Pancreas (tissue), 10 donors: ENCODE measurements at regions not wholly inside any gene's neighbourhood (a gene's known extent, or its start where the extent isn't known, plus 50 kb on each side); places are given as distances from the start of the nearest gene placed in this dataset.

Experiments used
- ATAC-seq, 4 donors: fragments of 200-7000 bp; cut with Tn5 transposase; one replicate each; pipeline versions ENCODE4 v1.8.0 to v1.9.1; 2020; ENCODE audit warnings: mild to moderate bottlenecking in 4 of 4, moderate library complexity in 4 of 4
- DNase-seq, 6 donors: peaks; one replicate each; pipeline ENCODE4 v3.0.0-alpha.2; 2020
- FAIRE-seq: peaks from 2 replicates; lab custom pipeline; 2012; peaks lifted over from hg19 to GRCh38; lab: Jason Lieb, UNC
- H3K27ac ChIP-seq, 4 donors: fragments of 200-600 bp; sonication (generic); 1 replicate in 3 of 4; 2 replicates in 1 of 4; pipeline versions ENCODE4 v1.5.0 to v1.8.0; 2020
- H3K27me3 ChIP-seq, 4 donors: fragments of 200-600 bp; one replicate each; pipeline ENCODE4 v1.8.0; 2021
- H3K36me3 ChIP-seq, 3 donors: fragments of 200-600 bp; sonication (generic) in 1 of 3; one replicate each; pipeline versions ENCODE4 v1.5.0 to v1.8.0; 2020 to 2021
- H3K4me1 ChIP-seq, 3 donors: fragments of 200-600 bp; one replicate each; pipeline ENCODE4 v1.8.0; 2021
- H3K4me3 ChIP-seq, 4 donors: fragments of 200-600 bp; sonication (generic) in 2 of 4; one replicate each; pipeline versions ENCODE4 v1.5.0 to v1.8.0; 2020 to 2021
- H3K9me3 ChIP-seq, 4 donors: fragments of 200-600 bp; one replicate each; pipeline ENCODE4 v1.8.0; 2021
- WGBS, 2 donors: extraction: QIAGEN DNeasy Blood & Tissue Kit; methylation state at CpG; one replicate each; pipeline ENCODE4 v1.1.7; 2013; 5-methylcytosine and 5-hydroxymethylcytosine counted together
- intact Hi-C, 3 donors: fragments of 100-400 bp; cut with DNase I; formaldehyde crosslinking; loops; one replicate each; pipeline versions ENCODE4 v1.11.1 to v1.14.2; 2022
- TF ChIP-seq, protein P1 (sequence below), 4 donors: fragments of 200-600 bp; sonication (generic) in 3 of 4; IDR thresholded peaks; one replicate each; pipeline versions ENCODE4 v1.5.0 to v1.8.0; 2021; ENCODE audit warnings: antibody characterized with exemption in 4 of 4
- donor health status: healthy with polysubstance abuse.
- donor health status: DM: no; HTN: no; CAD: no; lungs with moderate emphysema.
- donor health status: DM: no; HTN: no; CAD: no.
- donor health status: control.
- donor health status: control.
- donor health status: Bipolar disorder and iron deficiency.
- donor health status: DM: yes; HTN: yes; CAD: no.
- donor health status: DM: no; HTN: no; CAD: no.
- donor health status: DM: no; HTN: no; CAD: no.
- donor health status: DM: yes; HTN: yes; CAD: no.

DNA sequence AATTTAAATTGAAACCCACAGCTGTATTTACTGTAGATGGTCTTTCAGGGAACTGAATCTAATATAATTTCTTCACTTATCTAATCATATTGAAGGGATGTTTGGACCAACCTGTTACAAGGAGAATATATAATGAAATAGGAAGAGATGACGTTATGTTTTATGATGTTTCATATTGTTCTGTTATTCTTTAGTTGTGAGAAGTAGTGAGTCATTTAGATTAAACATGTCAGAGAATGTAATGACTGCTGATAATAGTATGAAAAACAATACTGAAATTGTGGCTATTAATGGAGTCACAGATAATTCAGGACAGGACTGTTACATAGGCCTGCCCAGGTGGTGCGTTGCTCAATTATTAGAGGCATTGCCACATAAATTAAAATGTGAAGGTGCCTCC, 1993.4 kb downstream of the EFNA5 start:
- no peak for FAIRE-seq
- intact Hi-C loops, result no loop called here
- DNase-seq, result no peak
- H3K4me1 ChIP-seq, result no peaks in the 10 kb centered on the region
- no peak overlapping the region for H3K4me3 ChIP-seq
- H3K36me3 ChIP-seq, result no peaks in the 10 kb centered on the region
- TF ChIP-seq, protein P1, sequence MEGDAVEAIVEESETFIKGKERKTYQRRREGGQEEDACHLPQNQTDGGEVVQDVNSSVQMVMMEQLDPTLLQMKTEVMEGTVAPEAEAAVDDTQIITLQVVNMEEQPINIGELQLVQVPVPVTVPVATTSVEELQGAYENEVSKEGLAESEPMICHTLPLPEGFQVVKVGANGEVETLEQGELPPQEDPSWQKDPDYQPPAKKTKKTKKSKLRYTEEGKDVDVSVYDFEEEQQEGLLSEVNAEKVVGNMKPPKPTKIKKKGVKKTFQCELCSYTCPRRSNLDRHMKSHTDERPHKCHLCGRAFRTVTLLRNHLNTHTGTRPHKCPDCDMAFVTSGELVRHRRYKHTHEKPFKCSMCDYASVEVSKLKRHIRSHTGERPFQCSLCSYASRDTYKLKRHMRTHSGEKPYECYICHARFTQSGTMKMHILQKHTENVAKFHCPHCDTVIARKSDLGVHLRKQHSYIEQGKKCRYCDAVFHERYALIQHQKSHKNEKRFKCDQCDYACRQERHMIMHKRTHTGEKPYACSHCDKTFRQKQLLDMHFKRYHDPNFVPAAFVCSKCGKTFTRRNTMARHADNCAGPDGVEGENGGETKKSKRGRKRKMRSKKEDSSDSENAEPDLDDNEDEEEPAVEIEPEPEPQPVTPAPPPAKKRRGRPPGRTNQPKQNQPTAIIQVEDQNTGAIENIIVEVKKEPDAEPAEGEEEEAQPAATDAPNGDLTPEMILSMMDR (IDR thresholded peaks at IDR 0.05), result no peak
- H3K9me3 ChIP-seq, result no peaks in the 10 kb centered on the region
- ATAC-seq, result no peak
- 59 to 70% methylated on average over 2 of the region's 2 CpGs for WGBS, 2 donors
- H3K27me3 ChIP-seq, result no peaks in the 10 kb centered on the region
- no peak overlapping the region for H3K27ac ChIP-seq

DNA sequence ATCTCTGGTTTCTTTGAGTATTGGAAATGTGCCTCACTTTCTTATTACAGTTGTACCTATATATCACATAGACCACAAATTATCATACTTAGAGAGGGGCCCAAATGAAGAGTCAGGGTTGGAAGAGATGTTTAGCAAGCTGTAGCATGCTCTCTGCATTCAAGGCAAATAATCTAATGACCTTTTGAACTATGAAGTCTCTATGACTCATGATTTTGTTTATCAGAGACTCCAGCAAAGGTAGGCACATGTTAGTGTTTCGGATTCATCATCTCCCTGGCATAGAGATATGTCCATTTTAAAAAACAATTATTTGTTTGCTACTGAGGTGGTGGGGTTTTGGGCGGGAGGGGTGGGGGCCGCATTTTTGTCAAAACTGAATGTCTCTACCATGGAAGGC, 2000.1 kb downstream of the EFNA5 start:
- Histone ChIP-seq H3K27ac (no peak overlapping the region), H3K36me3 (no peaks in the 10 kb centered on the region), H3K9me3 (no peaks in the 10 kb centered on the region), H3K4me3 (no peak overlapping the region), H3K4me1 (no peaks in the 10 kb centered on the region), H3K27me3 (no peaks in the 10 kb centered on the region)
- TF ChIP-seq, protein P1 (IDR thresholded peaks at IDR 0.05), result no peak
- ATAC-seq (no peak), DNase-seq (no peak), FAIRE-seq (no peak)
- 58 to 76% methylated on average over 3 of the region's 3 CpGs for WGBS, 2 donors
- intact Hi-C loops, result no loop called here

DNA sequence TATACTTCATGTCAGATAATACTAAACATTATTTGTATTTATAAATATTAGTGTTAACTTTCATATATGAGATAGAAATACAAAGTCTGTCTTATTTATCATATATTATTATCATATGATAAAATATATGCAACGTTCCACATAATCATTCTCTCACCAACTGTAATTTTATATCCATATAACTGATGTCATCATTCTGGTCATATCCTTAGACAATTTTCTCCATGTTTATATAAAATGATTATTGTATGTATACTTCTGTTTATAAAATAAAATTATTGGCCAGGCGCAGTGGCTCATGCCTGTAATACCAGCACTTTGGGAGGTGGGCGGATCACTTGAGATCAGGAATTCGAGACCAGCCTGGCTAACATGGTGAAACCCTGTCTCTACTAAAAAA, 2007.1 kb downstream of the EFNA5 start:
- Histone ChIP-seq H3K9me3 (no peaks in the 10 kb centered on the region), H3K4me1 (no peaks in the 10 kb centered on the region), H3K27me3 (no peaks in the 10 kb centered on the region), H3K27ac (no peak overlapping the region), H3K36me3 (no peaks in the 10 kb centered on the region), H3K4me3 (no peak overlapping the region)
- TF ChIP-seq, protein P1 (IDR thresholded peaks at IDR 0.05), result no peak
- intact Hi-C loops, result no loop called here
- no peak for ATAC-seq
- DNase-seq, result no peak
- FAIRE-seq, result peak; percentile 5
- WGBS, 2 donors, result 75 to 89% methylated on average over 4 of the region's 4 CpGs

DNA sequence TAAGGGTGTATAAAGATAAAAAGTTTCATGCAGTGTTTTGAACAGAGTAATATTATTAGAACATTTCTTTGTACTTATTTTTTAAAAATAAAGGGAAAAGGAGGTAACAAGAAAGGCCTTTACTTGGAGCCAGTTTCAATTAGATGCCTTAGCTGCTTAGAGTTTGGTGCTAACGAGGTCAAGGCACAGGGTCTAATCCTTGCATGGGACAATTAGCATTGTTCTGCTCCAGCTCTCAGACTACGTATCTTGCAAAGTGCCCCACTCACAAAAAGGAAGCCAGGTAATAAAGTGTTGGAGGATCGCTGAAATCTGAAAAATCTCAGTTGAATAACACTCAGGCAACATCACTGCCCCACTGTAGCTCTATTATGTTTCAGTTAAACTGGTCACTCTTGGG, 2011.3 kb downstream of the EFNA5 start:
- ATAC-seq (no peak), FAIRE-seq (no peak), DNase-seq (no peak)
- Histone ChIP-seq H3K27me3 (no peaks in the 10 kb centered on the region), H3K9me3 (no peaks in the 10 kb centered on the region), H3K27ac (no peak overlapping the region), H3K36me3 (no peaks in the 10 kb centered on the region), H3K4me3 (no peak overlapping the region), H3K4me1 (no peaks in the 10 kb centered on the region)
- WGBS, 2 donors, result 66 to 70% methylated on average over 3 of the region's 3 CpGs
- intact Hi-C loops, result no loop called here
- TF ChIP-seq, protein P1 (IDR thresholded peaks at IDR 0.05), result no peak

DNA sequence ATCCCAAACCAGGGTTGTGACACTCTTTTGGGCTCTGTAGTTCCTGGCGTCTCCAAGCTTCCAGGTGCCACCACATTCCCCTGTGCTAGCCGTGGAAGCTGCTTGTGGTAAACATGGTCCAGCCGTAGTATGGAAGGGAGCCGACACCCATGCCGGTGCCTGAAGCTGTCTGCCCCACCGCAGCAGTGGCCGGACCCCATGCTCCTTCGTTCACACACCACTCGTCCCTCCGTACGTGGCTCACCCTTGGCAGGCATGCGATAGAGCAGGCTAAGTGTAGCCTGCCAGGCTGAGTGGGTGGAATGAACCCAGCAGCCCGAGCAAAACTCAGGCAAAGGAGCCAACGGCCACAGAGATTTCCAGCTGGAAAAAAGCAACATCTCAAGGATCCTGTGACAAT, 2030.4 kb downstream of the EFNA5 start:
- ATAC-seq, result no peak
- DNase-seq, result peak in 1 of 6 donors; percentile 46
- Histone ChIP-seq H3K9me3 (no peaks in the 10 kb centered on the region), H3K36me3 (no peaks in the 10 kb centered on the region), H3K27ac (no peak overlapping the region), H3K4me1 (no peaks in the 10 kb centered on the region), H3K4me3 (no peak overlapping the region), H3K27me3 (no peaks in the 10 kb centered on the region)
- no peak for FAIRE-seq
- intact Hi-C loops, result no loop called here
- WGBS, 2 donors, result 82 to 86% methylated on average over 14 of the region's 14 CpGs
- TF ChIP-seq, protein P1 (IDR thresholded peaks at IDR 0.05), result no peak
